Stomach (tissue), 4 donors: ENCODE measurements at regions not wholly inside any gene's neighbourhood (a gene's known extent, or its start where the extent isn't known, plus 50 kb on each side); places are given as distances from the start of the nearest gene placed in this dataset.

Experiments used
- POLR2A ChIP-seq, 4 donors: fragments of 450-650 bp; IDR thresholded peaks; one replicate each; pipeline ENCODE4 v1.6.1; 2016; ENCODE audit warnings: antibody characterized with exemption in 4 of 4, control low read depth in 2 of 4, mild to moderate bottlenecking in 1 of 4, moderate library complexity in 1 of 4
- POLR2AphosphoS5 ChIP-seq, 3 donors: sonication (generic); formaldehyde crosslinking; IDR thresholded peaks; one replicate each; pipeline ENCODE4 v1.6.1; 2016; ENCODE audit warnings: antibody characterized with exemption in 3 of 3
- TF ChIP-seq, protein P1 (sequence below), 7 experiments: fragments of 450-650 bp in 4 of 7; fragments of 200-600 bp in 3 of 7; sonication (generic) in 3 of 7; IDR thresholded peaks; one replicate each; pipeline ENCODE4 v1.5.1; 2016 to 2019; ENCODE audit warnings: antibody characterized with exemption in 7 of 7, control low read depth in 2 of 7, mild to moderate bottlenecking in 1 of 7

DNA sequence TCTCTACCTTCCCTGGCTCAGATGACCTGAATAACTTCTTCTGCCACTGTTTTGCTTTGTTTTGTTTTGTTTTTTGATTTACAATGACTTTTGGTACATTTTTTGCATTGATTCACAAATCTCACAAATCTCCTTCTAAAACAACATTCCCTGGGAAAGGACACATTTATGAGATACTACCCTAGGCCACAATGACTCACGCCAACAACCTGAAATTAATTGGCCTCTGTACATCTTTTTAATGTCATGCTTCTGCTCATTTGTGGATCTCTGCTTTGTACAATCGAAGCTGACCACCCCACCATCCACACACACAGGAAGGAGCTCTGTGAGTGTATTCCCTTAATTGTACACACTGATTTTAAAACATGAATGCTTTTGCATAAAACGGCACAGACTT is 156.7 kb upstream of the PFKP start:
- TF ChIP-seq, protein P1, sequence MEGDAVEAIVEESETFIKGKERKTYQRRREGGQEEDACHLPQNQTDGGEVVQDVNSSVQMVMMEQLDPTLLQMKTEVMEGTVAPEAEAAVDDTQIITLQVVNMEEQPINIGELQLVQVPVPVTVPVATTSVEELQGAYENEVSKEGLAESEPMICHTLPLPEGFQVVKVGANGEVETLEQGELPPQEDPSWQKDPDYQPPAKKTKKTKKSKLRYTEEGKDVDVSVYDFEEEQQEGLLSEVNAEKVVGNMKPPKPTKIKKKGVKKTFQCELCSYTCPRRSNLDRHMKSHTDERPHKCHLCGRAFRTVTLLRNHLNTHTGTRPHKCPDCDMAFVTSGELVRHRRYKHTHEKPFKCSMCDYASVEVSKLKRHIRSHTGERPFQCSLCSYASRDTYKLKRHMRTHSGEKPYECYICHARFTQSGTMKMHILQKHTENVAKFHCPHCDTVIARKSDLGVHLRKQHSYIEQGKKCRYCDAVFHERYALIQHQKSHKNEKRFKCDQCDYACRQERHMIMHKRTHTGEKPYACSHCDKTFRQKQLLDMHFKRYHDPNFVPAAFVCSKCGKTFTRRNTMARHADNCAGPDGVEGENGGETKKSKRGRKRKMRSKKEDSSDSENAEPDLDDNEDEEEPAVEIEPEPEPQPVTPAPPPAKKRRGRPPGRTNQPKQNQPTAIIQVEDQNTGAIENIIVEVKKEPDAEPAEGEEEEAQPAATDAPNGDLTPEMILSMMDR (IDR thresholded peaks at IDR 0.05), result no peak
- TF ChIP-seq POLR2A (IDR thresholded peaks at IDR 0.05) (no peak), POLR2AphosphoS5 (IDR thresholded peaks at IDR 0.05) (no peak)
